Heart right ventricle (tissue), 16 donors: ENCODE measurements at regions not wholly inside any gene's neighbourhood (a gene's known extent, or its start where the extent isn't known, plus 50 kb on each side); places are given as distances from the start of the nearest gene placed in this dataset.

Experiments
- ATAC-seq, 8 donors: fragments of 200-7000 bp; cut with Tn5 transposase; one replicate each; pipeline ENCODE4 v1.9.1; 2020; ENCODE audit warnings: mild to moderate bottlenecking in 8 of 8, moderate library complexity in 8 of 8, moderate number of reproducible peaks in 1 of 8
- DNase-seq, 2 donors: peaks; one replicate each; pipeline ENCODE4 v3.0.0-alpha.2; 2020
- H3K27ac ChIP-seq, 10 donors: fragments of 200-600 bp; sonication (generic) in 2 of 10; one replicate each; pipeline versions ENCODE4 v1.5.0 to v1.8.0; 2020 to 2022; ENCODE audit warnings: mild to moderate bottlenecking in 3 of 10
- H3K27me3 ChIP-seq, 7 donors: fragments of 200-600 bp; one replicate each; pipeline ENCODE4 v1.8.0; 2021 to 2022; ENCODE audit warnings: mild to moderate bottlenecking in 2 of 7
- H3K36me3 ChIP-seq, 9 donors: fragments of 200-600 bp; sonication (generic) in 1 of 9; one replicate each; pipeline versions ENCODE4 v1.5.0 to v1.8.0; 2020 to 2022; ENCODE audit warnings: mild to moderate bottlenecking in 2 of 9
- H3K4me1 ChIP-seq, 9 donors: fragments of 200-600 bp; sonication (generic) in 1 of 9; one replicate each; pipeline versions ENCODE4 v1.5.0 to v1.8.0; 2020 to 2022; ENCODE audit warnings: mild to moderate bottlenecking in 4 of 9
- H3K4me3 ChIP-seq, 10 donors: fragments of 200-600 bp; sonication (generic) in 2 of 10; one replicate each; pipeline versions ENCODE4 v1.5.0 to v1.8.0; 2020 to 2022; ENCODE audit warnings: mild to moderate bottlenecking in 7 of 10, moderate library complexity in 2 of 10
- H3K9me3 ChIP-seq, 11 donors: fragments of 200-600 bp in 10 of 11; sonication (generic) in 2 of 11; one replicate each; pipeline versions ENCODE4 v1.5.0 to v1.8.0; 2013 to 2022; ENCODE audit warnings: mild to moderate bottlenecking in 2 of 11, control low read depth in 1 of 11, moderate library complexity in 1 of 11
- CTCF ChIP-seq, 9 donors: fragments of 200-600 bp; sonication (generic) in 2 of 9; IDR thresholded peaks; one replicate each; pipeline versions ENCODE4 v1.5.0 to v1.8.0; 2021 to 2022; ENCODE audit warnings: antibody characterized with exemption in 9 of 9, mild to moderate bottlenecking in 5 of 9, moderate library complexity in 1 of 9
- WGBS, 2 donors: extraction: QIAGEN DNeasy Blood & Tissue Kit; methylation state at CpG; one replicate each; pipeline ENCODE4 v1.1.7; 2013; ENCODE audit warnings: inconsistent platforms in 1 of 2; 5-methylcytosine and 5-hydroxymethylcytosine counted together
- intact Hi-C, 10 donors: fragments of 100-400 bp; cut with DNase I; formaldehyde crosslinking; loops; one replicate each; pipeline versions ENCODE4 v1.11.1 to v1.14.2; 2022
- donor health status: Arrhythmogenic right ventricular cardiomyopathy.
- donor health status: ischemic (EF 13 %, LVEDD 7.1; RV severe dilation, severe dysfunction).
- donor health status: healthy with polysubstance abuse.
- donor health status: DM: no; HTN: yes; CAD: no.
- donor health status: DM: no; HTN: no; CAD: no.
- donor health status: ischemic (EF 25% LVEDD 6.9; RV normal size, moderate dysfunction).
- donor health status: ischemic (EF 25% LVEDD 5.7; RV mildly dilated, moderate dysfunction).
- donor health status: healthy.
- donor health status: DM: yes; HTN: yes; CAD: no.
- donor health status: Ischemic cardiomyopathy.
- donor health status: ischemic (EF 35%, LVEDD 5.7; RV mildly dilated, moderate dysfunction).
- donor health status: nonischemic (EF 11% LVEDD 7.7; RV severe dilation, severe dysfunction).
- donor health status: DM: yes; HTN: yes; CAD: no.
- donor health status: PGD.
- donor health status: ischemic (EF 29% LVEDD 5.4; RV normal size, mild dysfunction).
- donor health status: nonischemic (EF 23%, LVEDD 6.1; RV moderate dilation, normal function).

DNA sequence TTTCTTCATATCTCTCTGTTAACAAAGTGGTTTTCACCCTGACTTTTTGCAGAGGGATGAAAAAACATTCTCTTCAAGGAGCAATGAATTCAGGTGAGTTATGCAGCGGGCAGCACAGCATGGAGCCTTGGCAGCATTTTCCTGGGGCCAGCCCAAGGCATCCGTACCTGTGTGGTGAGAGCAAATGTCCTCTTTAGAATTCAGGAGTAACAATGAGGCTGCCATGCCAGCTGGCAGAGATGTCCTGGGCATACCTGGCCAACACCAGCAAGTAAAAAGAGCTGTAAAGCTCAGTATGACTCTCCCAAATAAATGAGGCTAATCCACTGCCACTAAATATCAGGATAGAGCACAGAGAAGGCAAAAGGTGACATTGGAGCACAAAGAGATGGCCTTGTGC is 277.6 kb upstream of the TRPC7 start:
- no peaks in the 10 kb centered on the region for H3K4me1 ChIP-seq
- TF ChIP-seq CTCF (IDR thresholded peaks at IDR 0.05): no peak
- peaks cover 0 to 10% (median 0%) of the 10 kb centered on the region in 7 donors for H3K27me3 ChIP-seq
- no peaks in the 10 kb centered on the region for H3K9me3 ChIP-seq
- ATAC-seq: no peak
- no peak for DNase-seq
- H3K36me3 ChIP-seq: no peaks in the 10 kb centered on the region
- intact Hi-C loops: loop anchor here in 1 of 10 donors (10.0 kb wide), 1 partner anchor 988 kb away; no protein-coding TSS in a partner anchor
- H3K4me3 ChIP-seq: no peak overlapping the region
- H3K27ac ChIP-seq: no peak overlapping the region
- WGBS, 2 donors: 67 to 70% methylated on average over 2 of the region's 2 CpGs

DNA sequence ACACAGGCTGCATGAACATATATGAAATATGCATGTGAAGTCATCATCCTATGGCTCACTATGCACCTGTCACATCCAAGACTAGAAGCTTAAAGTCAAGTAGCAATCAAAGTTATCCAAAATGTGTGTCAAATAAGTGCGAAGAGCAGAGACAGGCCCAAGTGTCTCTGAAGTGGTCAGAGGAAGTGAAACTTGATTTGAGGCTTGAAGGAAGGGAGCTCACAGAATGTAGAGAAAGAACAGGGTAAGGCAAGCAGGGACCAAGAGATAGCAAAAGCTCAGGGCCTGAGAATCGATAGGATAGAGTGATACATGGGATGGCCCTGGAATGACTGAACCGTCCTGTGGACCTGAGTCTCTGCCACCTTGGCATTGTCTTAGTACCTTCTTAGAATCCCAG is 274.3 kb upstream of the TRPC7 start:
- Histone ChIP-seq H3K4me1 (no peaks in the 10 kb centered on the region), H3K27ac (no peak overlapping the region), H3K27me3 (peaks cover 0 to 21% (median 0%) of the 10 kb centered on the region in 7 donors), H3K4me3 (no peak overlapping the region), H3K9me3 (no peaks in the 10 kb centered on the region), H3K36me3 (no peaks in the 10 kb centered on the region)
- TF ChIP-seq CTCF (IDR thresholded peaks at IDR 0.05): no peak
- no peak for DNase-seq
- WGBS, 2 donors: 82 to 89% methylated on average over 3 of the region's 3 CpGs
- intact Hi-C loops: loop anchor here in 1 of 10 donors (10.0 kb wide), 1 partner anchor 985 kb away; no protein-coding TSS in a partner anchor
- ATAC-seq: no peak

- H3K27ac ChIP-seq: no peak overlapping the region
- WGBS, 2 donors: 88 to 96% methylated on average over 1 of the region's 1 CpG
- H3K4me3 ChIP-seq: no peak overlapping the region
- H3K4me1 ChIP-seq: no peaks in the 10 kb centered on the region
- no peak for TF ChIP-seq CTCF (IDR thresholded peaks at IDR 0.05)
- no peaks in the 10 kb centered on the region for H3K9me3 ChIP-seq
- intact Hi-C loops: no loop called here
- H3K36me3 ChIP-seq: no peaks in the 10 kb centered on the region
- DNase-seq (no peak), ATAC-seq (no peak)
- H3K27me3 ChIP-seq: peaks cover 0 to 34% (median 8%) of the 10 kb centered on the region in 7 donors
Observed at GRCh38 chr5:136638084-136638483, 272.7 kb upstream of the TRPC7 start.

DNA sequence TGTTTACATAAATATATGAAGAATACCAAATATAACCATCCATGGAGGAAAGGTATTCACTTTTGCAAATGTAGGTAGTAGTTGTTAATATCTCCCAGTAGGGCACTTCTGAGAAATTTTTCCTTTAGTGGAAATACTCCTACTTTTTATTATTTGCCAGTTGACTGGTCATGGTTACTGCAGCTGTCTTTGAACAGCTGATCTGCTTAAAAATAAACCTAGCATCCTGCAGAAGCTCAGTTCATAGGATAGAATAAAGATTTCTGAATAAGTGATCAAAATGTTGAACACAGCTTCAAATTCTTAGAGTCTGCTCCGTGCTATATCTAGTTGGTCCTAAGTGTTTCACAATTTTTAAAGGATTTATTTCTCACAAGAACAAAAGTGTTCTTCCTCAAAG is 270.7 kb upstream of the TRPC7 start:
- 86 to 90% methylated on average over 1 of the region's 1 CpG for WGBS, 2 donors
- Histone ChIP-seq H3K4me1 (no peaks in the 10 kb centered on the region), H3K27me3 (peaks cover 0 to 31% (median 5%) of the 10 kb centered on the region in 7 donors), H3K27ac (no peak overlapping the region), H3K9me3 (no peaks in the 10 kb centered on the region), H3K36me3 (no peaks in the 10 kb centered on the region), H3K4me3 (no peak overlapping the region)
- TF ChIP-seq CTCF (IDR thresholded peaks at IDR 0.05): no peak
- intact Hi-C loops: no loop called here
- DNase-seq (no peak), ATAC-seq (no peak)
